NCI-H128 (cell line): ENCODE measurements at regions not wholly inside any gene's neighbourhood (a gene's known extent, or its start where the extent isn't known, plus 50 kb on each side); places are given as distances from the start of the nearest gene placed in this dataset.

Experiments
- DNase-seq: peaks from one replicate; lab custom pipeline; 2025; ENCODE audit not compliant: unreplicated experiment; lab: John Stamatoyannopoulos, UW

DNA sequence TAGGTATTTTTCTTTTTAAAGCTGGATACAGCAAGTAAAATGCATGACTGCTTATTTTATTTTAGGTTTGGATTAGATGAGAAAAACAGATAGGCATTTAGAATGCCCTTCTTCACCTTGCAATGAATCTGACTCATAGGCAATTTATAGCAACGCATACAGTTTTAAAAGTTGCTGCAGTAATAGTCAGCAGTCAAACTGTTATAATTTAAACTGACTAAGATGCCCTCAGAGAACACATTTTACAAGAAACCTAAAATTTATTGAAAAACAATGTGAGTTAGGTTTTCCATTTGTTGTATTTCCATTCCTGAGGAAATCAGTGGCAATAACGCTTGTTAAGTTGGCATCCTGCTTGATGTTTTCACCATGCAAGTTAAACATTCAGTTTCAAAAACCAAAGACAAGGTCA, 1128.2 kb upstream of the PCDH9 start:
- DNase-seq: no peak

DNA sequence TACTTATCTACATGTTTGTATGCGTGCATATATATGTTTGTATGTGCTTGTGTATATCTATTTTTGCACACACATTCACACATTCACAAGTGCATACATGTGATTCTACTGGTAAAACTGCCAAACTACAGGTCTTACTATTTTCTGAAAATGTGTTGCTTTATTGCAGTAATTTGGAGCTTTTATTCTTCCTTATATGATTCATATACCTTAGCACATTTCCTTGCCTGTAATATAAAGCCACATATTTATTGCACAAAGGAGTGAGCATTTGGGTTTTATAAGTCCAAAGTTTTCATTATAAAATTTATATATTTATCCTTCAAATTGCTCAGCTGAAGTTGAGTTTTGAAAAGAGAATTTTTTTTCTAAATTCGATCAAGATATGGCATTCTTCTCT, 1120.4 kb upstream of the PCDH9 start:
- no peak for DNase-seq

DNA sequence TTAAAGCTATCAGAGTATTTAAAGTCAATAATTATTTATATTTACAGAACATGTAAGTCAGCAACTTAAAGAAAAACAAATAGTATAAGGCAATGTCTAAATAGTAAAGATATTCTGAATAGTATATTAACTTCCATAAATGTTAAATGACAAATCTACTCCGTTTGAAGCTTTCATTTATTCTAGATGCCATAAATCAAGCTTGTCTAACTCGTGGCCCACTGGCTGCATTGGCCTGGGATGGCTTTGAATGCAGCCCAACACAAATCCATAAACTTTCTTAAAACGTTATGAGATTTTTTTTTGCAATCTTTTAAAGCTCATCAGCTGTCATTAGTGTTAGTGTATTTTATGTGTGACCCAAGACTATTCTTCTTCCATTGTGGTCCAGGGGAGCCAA, 1117.1 kb upstream of the PCDH9 start:
- no peak for DNase-seq

DNA sequence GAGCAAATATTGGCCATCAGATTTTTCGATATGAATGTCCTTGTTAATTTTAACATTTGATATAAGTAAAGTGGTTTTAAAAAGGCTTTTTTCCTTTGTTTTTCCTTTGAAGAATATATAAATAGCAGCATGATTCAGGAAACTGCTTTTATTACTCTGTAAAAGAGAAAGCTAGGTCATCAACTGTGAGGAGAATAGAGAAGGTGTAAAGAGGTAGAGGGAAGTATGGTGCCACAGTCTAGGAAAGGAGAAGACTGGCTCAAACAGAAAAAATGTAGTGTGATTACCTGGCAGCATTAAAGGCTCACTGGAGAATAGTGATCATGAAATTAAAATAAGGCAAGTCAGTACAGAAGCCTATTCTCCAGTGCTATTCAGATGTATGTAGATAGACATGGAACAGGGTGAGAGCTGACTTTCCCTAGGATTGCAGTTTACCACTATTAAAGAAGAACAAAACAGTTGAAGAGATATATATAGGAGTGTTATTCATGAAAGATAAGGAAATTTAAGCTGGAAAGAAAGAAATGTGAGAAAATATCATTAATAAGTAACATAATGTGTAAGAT, 1115.9 kb upstream of the PCDH9 start:
- DNase-seq: no peak

DNA sequence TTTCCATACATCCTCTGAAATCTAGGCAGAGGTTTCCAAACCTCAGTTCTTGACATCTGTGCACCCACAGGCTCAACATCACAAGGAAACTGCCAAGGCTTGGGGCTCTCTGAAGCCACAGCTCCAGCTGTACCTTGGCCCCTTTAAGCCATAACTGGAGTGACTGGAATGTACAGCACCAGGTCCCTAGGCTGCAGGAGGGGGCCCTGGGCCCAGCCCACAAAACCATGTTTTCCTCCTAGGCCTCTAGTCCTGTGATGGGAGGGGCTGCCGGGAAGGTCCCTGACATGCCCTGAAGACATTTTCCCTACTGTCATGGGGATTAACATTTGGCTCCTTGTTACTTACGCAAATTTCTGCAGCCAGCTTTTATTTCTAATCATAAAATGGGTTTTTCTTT, 1093.0 kb upstream of the PCDH9 start:
- DNase-seq: no peak

DNA sequence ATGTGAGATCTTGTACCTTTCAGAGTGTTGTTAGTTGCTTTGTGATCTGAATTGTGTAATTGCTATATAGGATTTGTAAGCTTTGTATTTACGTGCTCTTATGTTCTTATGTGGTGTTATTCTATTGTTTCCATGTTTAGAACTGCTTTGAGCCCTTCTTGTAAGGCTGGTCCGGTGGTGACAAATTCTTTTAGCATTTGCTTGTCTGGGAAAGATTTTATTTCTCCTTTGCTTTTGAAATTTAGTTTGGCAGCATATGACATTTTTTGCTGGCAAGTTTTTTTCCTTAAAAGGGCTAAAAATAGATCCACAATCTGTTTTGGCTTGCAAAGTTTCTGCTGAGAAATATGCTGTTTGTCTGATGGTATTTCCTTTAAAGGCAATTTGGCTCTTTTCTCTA, 1089.2 kb upstream of the PCDH9 start:
- DNase-seq: no peak

DNA sequence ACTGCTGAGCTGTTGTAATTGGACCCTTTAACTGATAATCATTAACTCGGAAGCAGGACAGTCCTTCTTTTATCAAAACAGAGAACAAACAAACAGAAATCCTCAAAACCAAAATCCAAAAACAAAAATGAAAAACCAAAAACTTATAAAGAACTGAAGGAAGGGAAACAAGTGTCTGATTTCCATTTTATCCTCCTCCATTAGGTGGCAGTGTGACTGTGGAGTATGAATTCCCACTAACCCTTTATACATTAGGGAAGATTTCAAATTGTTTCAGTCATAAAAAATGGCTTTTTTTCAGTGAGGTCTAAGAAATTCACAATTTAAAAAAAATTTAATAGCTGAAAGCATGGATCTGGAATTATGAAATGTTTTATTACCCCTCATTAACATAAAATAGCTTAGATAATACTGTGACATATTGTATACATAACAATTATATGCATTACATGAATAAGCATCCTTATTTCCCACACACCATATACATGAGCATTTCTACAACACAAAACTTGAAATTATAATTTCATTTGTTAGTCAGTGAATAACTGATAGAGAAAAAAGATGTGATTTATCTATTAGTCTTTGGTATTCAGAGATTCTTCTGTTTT, 1074.3 kb upstream of the PCDH9 start:
- DNase-seq: peak; percentile 6

- DNase-seq: no peak
Observed at GRCh38 chr13:68293631-68294030, 1063.5 kb upstream of the PCDH9 start.

GRCh38 chr13:68292601-68293000, 1062.5 kb upstream of the PCDH9 start:
- no peak for DNase-seq

- no peak for DNase-seq
Observed at GRCh38 chr13:68291595-68291994, 1061.5 kb upstream of the PCDH9 start.

GRCh38 chr13:68275758-68276157, 1045.6 kb upstream of the PCDH9 start:
- DNase-seq: no peak

- DNase-seq: no peak
Observed at GRCh38 chr13:68272652-68273051, 1042.5 kb upstream of the PCDH9 start.

- no peak for DNase-seq
Observed at GRCh38 chr13:68264692-68265091, 1034.6 kb upstream of the PCDH9 start.

- DNase-seq: no peak
Observed at GRCh38 chr13:68261105-68261504, 1031.0 kb upstream of the PCDH9 start.

- no peak for DNase-seq
Observed at GRCh38 chr13:68257111-68257842, 1027.1 kb upstream of the PCDH9 start.

GRCh38 chr13:68254151-68254550, 1024.0 kb upstream of the PCDH9 start:
- no peak for DNase-seq

GRCh38 chr13:68234274-68234673, 1004.1 kb upstream of the PCDH9 start:
- no peak for DNase-seq

DNA sequence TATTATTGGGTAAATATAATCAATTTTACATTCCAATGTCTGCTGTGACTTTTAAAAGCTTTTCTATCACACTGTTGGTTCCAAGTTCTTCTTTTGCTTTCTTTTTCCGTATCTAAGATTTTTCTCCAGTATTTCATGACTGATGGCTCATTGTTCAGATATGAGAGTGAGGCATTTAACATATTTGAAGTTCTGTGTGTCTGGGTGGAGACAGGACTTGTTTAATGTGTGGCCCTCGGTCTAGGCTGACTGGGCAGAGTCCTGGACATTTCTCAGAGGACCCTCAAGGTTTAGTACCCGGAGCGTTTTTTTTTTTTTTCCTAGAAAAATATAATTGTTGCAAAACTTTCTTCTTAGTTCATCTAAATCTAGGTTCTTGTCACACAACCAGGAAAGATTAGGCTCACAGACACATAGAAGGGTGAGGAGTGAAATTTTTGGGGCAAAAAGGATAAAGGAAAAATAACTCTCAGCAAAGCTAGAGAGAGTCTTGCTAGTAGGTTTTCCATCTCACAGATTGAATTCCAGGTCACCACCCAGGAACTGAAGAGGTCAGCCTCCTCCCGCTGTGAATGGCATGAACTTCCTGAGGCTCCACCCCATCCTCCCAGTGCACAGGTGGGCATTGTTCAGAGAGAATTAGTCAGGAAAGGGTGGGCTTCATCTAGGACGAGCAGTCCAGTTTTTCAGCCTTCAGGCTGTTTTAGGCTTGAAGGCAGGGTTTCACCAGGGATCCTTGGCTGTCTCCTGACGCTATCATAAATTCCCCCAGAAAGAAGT, 1002.4 kb upstream of the PCDH9 start:
- no peak for DNase-seq

DNA sequence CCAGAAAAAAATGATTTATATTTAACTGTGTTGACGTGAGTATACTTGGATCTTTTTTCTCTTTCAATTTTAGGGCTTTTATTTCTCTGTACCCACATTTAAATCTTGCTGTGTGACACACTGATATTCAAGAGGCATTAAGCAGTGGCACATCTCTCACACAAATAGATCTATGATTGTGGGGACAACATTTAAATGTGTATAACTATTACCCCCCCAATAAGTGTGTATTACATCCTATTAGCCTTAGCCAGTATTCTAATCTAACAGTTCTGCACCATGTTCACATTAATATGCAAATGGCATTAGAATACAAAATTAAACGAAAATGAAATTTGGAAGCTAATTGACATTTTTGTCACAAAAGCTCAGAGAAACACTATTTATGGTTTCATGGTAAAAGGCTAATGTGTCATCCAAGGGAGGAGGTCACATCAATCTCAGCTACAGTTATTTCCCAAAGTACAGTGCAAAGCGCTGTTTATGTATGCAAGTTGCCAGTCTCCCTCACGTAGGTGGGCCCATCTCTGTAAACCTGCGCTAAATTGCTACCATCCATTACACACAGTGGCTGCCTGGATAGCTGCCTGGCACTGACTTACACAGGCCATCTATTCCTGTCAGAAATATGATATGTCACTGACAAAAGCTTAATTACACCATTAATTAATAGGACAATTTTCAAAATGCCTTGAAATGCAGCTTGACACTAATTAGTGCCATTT, 984.7 kb upstream of the PCDH9 start:
- DNase-seq: no peak

DNA sequence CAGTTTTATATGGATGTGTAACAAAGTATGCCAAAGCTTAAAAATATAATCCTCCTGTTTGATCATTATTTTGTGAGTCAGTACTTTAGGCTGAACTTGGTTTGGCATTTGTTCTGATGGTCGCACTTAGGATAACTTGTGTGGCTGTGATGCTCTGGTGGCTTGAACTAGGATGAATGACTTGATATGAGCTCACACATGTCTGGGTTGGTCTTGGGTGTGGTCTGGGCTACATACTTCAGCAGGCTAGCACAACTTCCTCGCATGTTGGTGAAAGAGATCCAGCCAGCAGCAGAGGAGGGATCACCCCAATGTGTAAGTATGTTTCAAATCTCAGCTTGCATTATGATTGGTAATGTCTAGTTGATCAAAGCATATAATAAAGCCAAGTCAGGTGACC, 969.1 kb upstream of the PCDH9 start:
- DNase-seq: no peak

DNA sequence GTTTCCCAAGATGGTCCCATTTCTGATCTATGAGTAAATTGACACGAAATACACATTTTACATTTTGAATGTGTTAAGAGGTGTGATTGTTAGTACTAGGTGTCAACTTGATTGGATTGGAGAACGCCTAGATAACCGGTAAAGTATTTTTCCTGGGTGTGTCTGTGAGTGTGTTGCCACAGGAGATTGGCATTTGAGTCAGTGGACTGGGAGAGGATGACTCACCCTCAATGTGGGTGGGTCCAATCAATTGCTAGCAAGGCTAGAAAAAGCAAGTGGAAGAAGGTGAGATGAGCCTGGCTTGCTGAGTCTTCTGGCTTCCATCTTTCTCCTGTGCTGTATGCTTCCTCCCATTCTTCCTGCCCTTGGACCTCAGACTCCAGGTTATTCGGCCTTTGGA, 960.7 kb upstream of the PCDH9 start:
- no peak for DNase-seq
